ENCODE measurements at regions not wholly inside any gene's neighbourhood (a gene's known extent, or its start where the extent isn't known, plus 50 kb on each side); places are given as distances from the start of the nearest gene placed in this dataset.

DNA sequence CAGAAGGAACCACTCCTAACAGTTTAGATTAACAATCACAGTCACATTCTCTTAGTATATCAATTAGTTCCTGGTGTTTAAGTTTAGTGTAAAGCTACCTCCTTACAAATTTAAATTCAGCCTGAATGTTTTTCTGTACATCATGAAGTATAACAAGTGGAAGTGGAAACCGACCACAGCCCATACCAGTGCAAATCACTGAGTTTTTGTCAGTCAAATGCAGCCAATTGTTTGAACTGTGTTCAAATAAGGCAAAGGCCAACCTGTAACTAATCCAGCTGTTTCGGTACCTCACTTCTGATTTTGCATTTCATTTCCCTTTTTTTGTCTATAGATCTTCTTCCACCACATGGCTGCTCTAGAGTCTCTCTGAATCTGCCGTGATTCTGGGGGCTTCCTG lies 1215.3 kb downstream of the PCDH18 start:
- H3K4me1 ChIP-seq, result peaks cover 13% of the 10 kb centered on the region
- ATAC-seq (no peak), FAIRE-seq (no peak), DNase-seq (ENCODE audit: low read depth in 1 of 2, low spot score in 1 of 2) (no peak)
- TF ChIP-seq JUNB (IDR thresholded peaks at IDR 0.05) (no peak), ZNF302 (CRISPR knock-in tag; IDR thresholded peaks at IDR 0.05) (no peak), EP300 (IDR thresholded peaks at IDR 0.05) (no peak), RCOR1 (IDR thresholded peaks at IDR 0.05; ENCODE audit: low read depth, low read length) (no peak), ESRRA (IDR thresholded peaks at IDR 0.05; ENCODE audit: borderline replicate concordance, low read length) (no peak), POLR2AphosphoS2 (conservative IDR thresholded peaks at IDR 0.05; ENCODE audit: low read length) (no peak), FOXS1 (CRISPR knock-in tag; IDR thresholded peaks at IDR 0.05) (no peak), RAD21 (conservative IDR thresholded peaks at IDR 0.05 in 1 of 2, IDR thresholded peaks at IDR 0.05 in 1 of 2) (no peak), CBX8 (IDR thresholded peaks at IDR 0.05) (no peak), SMC3 (IDR thresholded peaks at IDR 0.05) (no peak), CEBPB (IDR thresholded peaks at IDR 0.05) (no peak)
- TF ChIP-seq, protein P1, sequence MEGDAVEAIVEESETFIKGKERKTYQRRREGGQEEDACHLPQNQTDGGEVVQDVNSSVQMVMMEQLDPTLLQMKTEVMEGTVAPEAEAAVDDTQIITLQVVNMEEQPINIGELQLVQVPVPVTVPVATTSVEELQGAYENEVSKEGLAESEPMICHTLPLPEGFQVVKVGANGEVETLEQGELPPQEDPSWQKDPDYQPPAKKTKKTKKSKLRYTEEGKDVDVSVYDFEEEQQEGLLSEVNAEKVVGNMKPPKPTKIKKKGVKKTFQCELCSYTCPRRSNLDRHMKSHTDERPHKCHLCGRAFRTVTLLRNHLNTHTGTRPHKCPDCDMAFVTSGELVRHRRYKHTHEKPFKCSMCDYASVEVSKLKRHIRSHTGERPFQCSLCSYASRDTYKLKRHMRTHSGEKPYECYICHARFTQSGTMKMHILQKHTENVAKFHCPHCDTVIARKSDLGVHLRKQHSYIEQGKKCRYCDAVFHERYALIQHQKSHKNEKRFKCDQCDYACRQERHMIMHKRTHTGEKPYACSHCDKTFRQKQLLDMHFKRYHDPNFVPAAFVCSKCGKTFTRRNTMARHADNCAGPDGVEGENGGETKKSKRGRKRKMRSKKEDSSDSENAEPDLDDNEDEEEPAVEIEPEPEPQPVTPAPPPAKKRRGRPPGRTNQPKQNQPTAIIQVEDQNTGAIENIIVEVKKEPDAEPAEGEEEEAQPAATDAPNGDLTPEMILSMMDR (IDR thresholded peaks at IDR 0.05), result no peak
- TF ChIP-seq, protein P2, sequence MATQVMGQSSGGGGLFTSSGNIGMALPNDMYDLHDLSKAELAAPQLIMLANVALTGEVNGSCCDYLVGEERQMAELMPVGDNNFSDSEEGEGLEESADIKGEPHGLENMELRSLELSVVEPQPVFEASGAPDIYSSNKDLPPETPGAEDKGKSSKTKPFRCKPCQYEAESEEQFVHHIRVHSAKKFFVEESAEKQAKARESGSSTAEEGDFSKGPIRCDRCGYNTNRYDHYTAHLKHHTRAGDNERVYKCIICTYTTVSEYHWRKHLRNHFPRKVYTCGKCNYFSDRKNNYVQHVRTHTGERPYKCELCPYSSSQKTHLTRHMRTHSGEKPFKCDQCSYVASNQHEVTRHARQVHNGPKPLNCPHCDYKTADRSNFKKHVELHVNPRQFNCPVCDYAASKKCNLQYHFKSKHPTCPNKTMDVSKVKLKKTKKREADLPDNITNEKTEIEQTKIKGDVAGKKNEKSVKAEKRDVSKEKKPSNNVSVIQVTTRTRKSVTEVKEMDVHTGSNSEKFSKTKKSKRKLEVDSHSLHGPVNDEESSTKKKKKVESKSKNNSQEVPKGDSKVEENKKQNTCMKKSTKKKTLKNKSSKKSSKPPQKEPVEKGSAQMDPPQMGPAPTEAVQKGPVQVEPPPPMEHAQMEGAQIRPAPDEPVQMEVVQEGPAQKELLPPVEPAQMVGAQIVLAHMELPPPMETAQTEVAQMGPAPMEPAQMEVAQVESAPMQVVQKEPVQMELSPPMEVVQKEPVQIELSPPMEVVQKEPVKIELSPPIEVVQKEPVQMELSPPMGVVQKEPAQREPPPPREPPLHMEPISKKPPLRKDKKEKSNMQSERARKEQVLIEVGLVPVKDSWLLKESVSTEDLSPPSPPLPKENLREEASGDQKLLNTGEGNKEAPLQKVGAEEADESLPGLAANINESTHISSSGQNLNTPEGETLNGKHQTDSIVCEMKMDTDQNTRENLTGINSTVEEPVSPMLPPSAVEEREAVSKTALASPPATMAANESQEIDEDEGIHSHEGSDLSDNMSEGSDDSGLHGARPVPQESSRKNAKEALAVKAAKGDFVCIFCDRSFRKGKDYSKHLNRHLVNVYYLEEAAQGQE (IDR thresholded peaks at IDR 0.05), result no peak
- TF ChIP-seq, protein P3, sequence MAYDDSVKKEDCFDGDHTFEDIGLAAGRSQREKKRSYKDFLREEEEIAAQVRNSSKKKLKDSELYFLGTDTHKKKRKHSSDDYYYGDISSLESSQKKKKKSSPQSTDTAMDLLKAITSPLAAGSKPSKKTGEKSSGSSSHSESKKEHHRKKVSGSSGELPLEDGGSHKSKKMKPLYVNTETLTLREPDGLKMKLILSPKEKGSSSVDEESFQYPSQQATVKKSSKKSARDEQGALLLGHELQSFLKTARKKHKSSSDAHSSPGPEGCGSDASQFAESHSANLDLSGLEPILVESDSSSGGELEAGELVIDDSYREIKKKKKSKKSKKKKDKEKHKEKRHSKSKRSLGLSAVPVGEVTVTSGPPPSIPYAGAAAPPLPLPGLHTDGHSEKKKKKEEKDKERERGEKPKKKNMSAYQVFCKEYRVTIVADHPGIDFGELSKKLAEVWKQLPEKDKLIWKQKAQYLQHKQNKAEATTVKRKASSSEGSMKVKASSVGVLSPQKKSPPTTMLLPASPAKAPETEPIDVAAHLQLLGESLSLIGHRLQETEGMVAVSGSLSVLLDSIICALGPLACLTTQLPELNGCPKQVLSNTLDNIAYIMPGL (CRISPR knock-in tag; IDR thresholded peaks at IDR 0.05; ENCODE audit: borderline replicate concordance), result no peak
- TF ChIP-seq, protein P4, sequence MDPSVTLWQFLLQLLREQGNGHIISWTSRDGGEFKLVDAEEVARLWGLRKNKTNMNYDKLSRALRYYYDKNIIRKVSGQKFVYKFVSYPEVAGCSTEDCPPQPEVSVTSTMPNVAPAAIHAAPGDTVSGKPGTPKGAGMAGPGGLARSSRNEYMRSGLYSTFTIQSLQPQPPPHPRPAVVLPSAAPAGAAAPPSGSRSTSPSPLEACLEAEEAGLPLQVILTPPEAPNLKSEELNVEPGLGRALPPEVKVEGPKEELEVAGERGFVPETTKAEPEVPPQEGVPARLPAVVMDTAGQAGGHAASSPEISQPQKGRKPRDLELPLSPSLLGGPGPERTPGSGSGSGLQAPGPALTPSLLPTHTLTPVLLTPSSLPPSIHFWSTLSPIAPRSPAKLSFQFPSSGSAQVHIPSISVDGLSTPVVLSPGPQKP (IDR thresholded peaks at IDR 0.05; ENCODE audit: low read depth, low read length), result no peak
- H3K9me3 ChIP-seq, result no peaks in the 10 kb centered on the region
- CTCF ChIA-PET, result no interaction called here
- H3K4me2 ChIP-seq, result no peak overlapping the region
- no peak overlapping the region for H3K27ac ChIP-seq
- WGBS (ENCODE audit: missing lambda C conversion rate), result 60% methylated on average over 3 of the region's 3 CpGs
- POLR2A ChIA-PET, result no interaction called here
- H3K4me3 ChIP-seq, result no peak overlapping the region

DNA sequence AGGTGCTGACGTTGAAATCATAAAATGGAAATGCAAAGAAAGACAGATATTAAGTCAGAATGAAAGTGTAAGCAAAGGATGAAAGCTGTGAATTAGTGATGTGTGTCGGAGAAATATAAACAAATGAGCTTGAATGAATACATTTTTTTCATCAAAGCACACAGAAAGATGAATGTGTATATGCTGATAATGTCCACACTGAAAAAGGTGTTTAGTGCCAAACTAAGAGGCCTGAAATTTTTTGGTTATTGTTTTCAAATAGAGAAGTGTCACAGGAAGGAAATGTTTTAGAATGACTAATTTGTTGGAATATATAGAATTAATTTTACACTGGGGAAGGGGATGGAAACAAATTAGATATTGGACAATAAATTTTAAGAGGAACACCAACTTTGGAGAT lies 1217.6 kb downstream of the PCDH18 start:
- H3K4me2 ChIP-seq, result no peak overlapping the region
- H3K27ac ChIP-seq, result no peak overlapping the region
- no peak overlapping the region for H3K4me3 ChIP-seq
- no peak for FAIRE-seq
- 66% methylated on average over 2 of the region's 2 CpGs for WGBS (ENCODE audit: missing lambda C conversion rate)
- DNase-seq (ENCODE audit: low read depth in 1 of 2, low spot score in 1 of 2), result no peak
- ChIA-PET POLR2A (no interaction called here), CTCF (no interaction called here)
- no peaks in the 10 kb centered on the region for H3K9me3 ChIP-seq
- ATAC-seq, result no peak
- H3K4me1 ChIP-seq, result peaks cover 1% of the 10 kb centered on the region
- TF ChIP-seq SMC3 (IDR thresholded peaks at IDR 0.05) (no peak), RFX5 (IDR thresholded peaks at IDR 0.05) (no peak), CBX8 (IDR thresholded peaks at IDR 0.05) (no peak), MAZ (IDR thresholded peaks at IDR 0.05; ENCODE audit: borderline replicate concordance, low read depth, low read length) (no peak), EHF (CRISPR knock-in tag; IDR thresholded peaks at IDR 0.05) (no peak), EHMT2 (IDR thresholded peaks at IDR 0.05; ENCODE audit: low read depth) (no peak), ZSCAN20 (CRISPR knock-in tag; IDR thresholded peaks at IDR 0.05) (no peak), ESRRA (IDR thresholded peaks at IDR 0.05; ENCODE audit: borderline replicate concordance, low read length) (no peak), PHF8 (IDR thresholded peaks at IDR 0.05; ENCODE audit: borderline replicate concordance, low read depth) (no peak), CHD2 (IDR thresholded peaks at IDR 0.05; ENCODE audit: low read length, partially characterized antibody) (no peak), NR3C1 (IDR thresholded peaks at IDR 0.05) (no peak), RAD21 (conservative IDR thresholded peaks at IDR 0.05 in 1 of 2, IDR thresholded peaks at IDR 0.05 in 1 of 2) (no peak), MYC (IDR thresholded peaks at IDR 0.05; ENCODE audit: borderline replicate concordance, low read length) (no peak), EP300 (IDR thresholded peaks at IDR 0.05) (no peak), HOXA7 (CRISPR knock-in tag; IDR thresholded peaks at IDR 0.05) (no peak)
- TF ChIP-seq, protein P5, sequence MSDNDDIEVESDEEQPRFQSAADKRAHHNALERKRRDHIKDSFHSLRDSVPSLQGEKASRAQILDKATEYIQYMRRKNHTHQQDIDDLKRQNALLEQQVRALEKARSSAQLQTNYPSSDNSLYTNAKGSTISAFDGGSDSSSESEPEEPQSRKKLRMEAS (IDR thresholded peaks at IDR 0.05), result no peak
- TF ChIP-seq, protein P4 (IDR thresholded peaks at IDR 0.05; ENCODE audit: low read depth, low read length), result no peak
- TF ChIP-seq, protein P6, sequence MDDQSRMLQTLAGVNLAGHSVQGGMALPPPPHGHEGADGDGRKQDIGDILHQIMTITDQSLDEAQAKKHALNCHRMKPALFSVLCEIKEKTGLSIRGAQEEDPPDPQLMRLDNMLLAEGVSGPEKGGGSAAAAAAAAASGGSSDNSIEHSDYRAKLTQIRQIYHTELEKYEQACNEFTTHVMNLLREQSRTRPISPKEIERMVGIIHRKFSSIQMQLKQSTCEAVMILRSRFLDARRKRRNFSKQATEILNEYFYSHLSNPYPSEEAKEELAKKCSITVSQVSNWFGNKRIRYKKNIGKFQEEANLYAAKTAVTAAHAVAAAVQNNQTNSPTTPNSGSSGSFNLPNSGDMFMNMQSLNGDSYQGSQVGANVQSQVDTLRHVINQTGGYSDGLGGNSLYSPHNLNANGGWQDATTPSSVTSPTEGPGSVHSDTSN (IDR thresholded peaks at IDR 0.05), result no peak

All from A549 (cell line).